ENCODE measurements at regions not wholly inside any gene's neighbourhood (a gene's known extent, or its start where the extent isn't known, plus 50 kb on each side); places are given as distances from the start of the nearest gene placed in this dataset.

DNA sequence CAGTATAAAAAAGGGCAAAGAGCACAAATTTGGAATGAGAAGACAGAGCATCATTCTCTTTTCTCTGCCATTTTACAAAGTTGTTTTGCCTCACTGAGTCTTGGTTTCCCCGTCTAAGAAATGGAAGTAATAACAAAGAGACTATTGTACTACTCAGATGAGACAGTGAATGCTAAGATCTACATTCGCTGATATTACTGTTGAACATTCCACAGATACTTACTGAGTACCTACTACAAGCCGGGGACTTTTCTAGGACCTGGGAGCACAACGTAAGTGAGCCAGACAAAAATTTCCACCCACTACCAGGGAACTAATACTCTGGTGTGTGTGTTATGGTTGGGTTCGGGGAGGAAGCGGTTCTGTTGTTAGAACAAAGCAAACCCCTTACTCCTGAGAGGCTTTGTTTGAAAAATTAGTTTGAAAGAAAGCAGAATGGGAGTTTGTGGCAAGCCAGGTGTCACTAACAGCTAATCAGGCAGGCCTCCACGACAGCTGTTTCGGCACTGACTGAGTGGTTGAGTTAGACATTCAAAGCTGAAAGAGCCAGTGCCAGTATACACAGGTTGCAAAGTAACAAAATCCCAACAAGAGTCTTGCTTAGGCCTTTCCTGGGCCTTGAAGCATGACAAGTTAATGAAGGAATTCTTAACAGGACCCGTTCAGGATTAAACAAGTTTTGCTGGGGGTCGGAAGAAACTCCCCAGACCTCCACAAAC, 458.3 kb downstream of the EDEM1 start:
- Mint-ChIP-seq H3K4me1 (ENCODE audit: unreplicated experiment) (no peaks in the 10 kb centered on the region), H3K27me3 (no peaks in the 10 kb centered on the region), H3K9me3 (peaks cover 4% of the 10 kb centered on the region), H3K4me3 (no peak overlapping the region), H3K27ac (no peak overlapping the region), H3K36me3 (peaks cover 3% of the 10 kb centered on the region)
- TF ChIP-seq, protein P1, sequence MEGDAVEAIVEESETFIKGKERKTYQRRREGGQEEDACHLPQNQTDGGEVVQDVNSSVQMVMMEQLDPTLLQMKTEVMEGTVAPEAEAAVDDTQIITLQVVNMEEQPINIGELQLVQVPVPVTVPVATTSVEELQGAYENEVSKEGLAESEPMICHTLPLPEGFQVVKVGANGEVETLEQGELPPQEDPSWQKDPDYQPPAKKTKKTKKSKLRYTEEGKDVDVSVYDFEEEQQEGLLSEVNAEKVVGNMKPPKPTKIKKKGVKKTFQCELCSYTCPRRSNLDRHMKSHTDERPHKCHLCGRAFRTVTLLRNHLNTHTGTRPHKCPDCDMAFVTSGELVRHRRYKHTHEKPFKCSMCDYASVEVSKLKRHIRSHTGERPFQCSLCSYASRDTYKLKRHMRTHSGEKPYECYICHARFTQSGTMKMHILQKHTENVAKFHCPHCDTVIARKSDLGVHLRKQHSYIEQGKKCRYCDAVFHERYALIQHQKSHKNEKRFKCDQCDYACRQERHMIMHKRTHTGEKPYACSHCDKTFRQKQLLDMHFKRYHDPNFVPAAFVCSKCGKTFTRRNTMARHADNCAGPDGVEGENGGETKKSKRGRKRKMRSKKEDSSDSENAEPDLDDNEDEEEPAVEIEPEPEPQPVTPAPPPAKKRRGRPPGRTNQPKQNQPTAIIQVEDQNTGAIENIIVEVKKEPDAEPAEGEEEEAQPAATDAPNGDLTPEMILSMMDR (conservative IDR thresholded peaks at IDR 0.05), result no peak
- no peak for DNase-seq (ENCODE audit: extremely low spot score, unreplicated experiment)

- Mint-ChIP-seq H3K4me1 (ENCODE audit: unreplicated experiment) (no peaks in the 10 kb centered on the region), H3K9me3 (peaks cover 10% of the 10 kb centered on the region), H3K36me3 (peaks cover 3% of the 10 kb centered on the region), H3K4me3 (no peak overlapping the region), H3K27ac (no peak overlapping the region), H3K27me3 (no peaks in the 10 kb centered on the region)
- TF ChIP-seq, protein P1 (conservative IDR thresholded peaks at IDR 0.05), result no peak
- DNase-seq (ENCODE audit: extremely low spot score, unreplicated experiment), result no peak
Measured at GRCh38 chr3:5650303-5650702, 462.8 kb downstream of the EDEM1 start.

DNA sequence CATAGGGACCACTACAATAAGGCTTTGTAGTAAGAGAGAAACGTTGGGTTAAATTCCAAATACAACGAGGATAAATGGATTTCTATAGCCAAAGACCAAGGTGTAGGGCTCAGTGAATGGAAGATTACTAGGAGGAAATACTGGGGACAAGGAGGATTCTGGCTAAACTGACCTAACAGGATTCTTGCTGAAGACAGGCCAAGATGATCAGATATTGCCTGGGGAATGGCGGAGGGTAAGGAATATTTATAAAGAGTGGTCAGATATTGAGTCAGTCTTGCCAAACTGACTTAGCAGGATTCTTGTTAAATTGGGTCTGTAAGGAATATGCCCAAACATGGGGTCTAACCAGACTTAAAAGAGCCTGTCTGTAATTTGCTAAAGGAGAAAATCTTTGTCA, 463.8 kb downstream of the EDEM1 start:
- Mint-ChIP-seq H3K9me3 (peaks cover 10% of the 10 kb centered on the region), H3K36me3 (peaks cover 3% of the 10 kb centered on the region), H3K4me3 (no peak overlapping the region), H3K27me3 (no peaks in the 10 kb centered on the region), H3K4me1 (ENCODE audit: unreplicated experiment) (no peaks in the 10 kb centered on the region), H3K27ac (no peak overlapping the region)
- DNase-seq (ENCODE audit: extremely low spot score, unreplicated experiment), result no peak
- TF ChIP-seq, protein P1 (conservative IDR thresholded peaks at IDR 0.05), result no peak

DNA sequence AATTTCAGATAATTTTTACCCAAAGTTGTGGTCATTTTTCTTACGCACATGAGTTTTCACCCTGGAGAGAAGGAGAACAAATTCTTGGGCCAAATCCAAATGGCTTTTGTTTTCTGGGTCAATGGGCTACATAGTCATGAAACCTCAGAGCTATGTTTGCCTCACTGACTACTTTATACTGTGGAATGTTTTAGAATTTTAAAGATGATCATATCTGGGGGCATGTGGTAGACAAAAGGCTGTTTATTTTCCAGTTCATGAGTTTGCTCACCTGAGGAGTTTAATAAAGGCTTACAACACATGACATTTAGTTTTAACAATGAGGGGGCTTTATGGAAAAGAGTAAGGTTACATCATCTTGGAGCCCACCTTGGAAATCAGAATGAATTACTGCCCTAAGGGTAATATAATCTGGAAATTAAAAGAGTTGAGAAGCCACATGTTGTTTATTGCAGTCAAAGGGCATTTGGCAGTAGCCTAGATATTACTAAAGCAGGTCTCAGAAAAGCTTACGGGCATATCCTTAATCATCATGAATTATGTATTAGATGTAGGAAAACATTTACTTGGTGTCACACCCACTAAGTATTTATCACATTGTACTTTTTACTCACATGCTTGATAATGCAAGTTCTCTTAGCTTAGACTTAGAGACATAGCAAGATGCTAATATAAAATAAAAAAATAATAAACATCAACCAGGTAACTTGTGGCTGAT, 466.1 kb downstream of the EDEM1 start:
- peaks cover 20% of the 10 kb centered on the region for H3K9me3 Mint-ChIP-seq

GRCh38 chr3:5657106-5657505, 469.6 kb downstream of the EDEM1 start:
- TF ChIP-seq, protein P1 (conservative IDR thresholded peaks at IDR 0.05), result no peak
- no peaks in the 10 kb centered on the region for H3K36me3 Mint-ChIP-seq
- peaks cover 15% of the 10 kb centered on the region for H3K9me3 Mint-ChIP-seq
- no peaks in the 10 kb centered on the region for H3K27me3 Mint-ChIP-seq
- H3K4me1 Mint-ChIP-seq (ENCODE audit: unreplicated experiment), result no peaks in the 10 kb centered on the region
- no peak overlapping the region for H3K27ac Mint-ChIP-seq
- no peak for DNase-seq (ENCODE audit: extremely low spot score, unreplicated experiment)
- no peak overlapping the region for H3K4me3 Mint-ChIP-seq

More for the DNA sequence above, 466.1 kb downstream of the EDEM1 start:
- DNase-seq (ENCODE audit: extremely low spot score, unreplicated experiment), result no peak
- peaks cover 3% of the 10 kb centered on the region for H3K36me3 Mint-ChIP-seq
- H3K4me1 Mint-ChIP-seq (ENCODE audit: unreplicated experiment), result no peaks in the 10 kb centered on the region
- H3K27me3 Mint-ChIP-seq, result no peaks in the 10 kb centered on the region
- no peak overlapping the region for H3K27ac Mint-ChIP-seq
- no peak overlapping the region for H3K4me3 Mint-ChIP-seq
- TF ChIP-seq, protein P1 (conservative IDR thresholded peaks at IDR 0.05), result no peak
